H9 (cell line): ENCODE measurements at regions not wholly inside any gene's neighbourhood (a gene's known extent, or its start where the extent isn't known, plus 50 kb on each side); places are given as distances from the start of the nearest gene placed in this dataset.

ENCODE experiments used
- DNase-seq: peaks from one replicate; pipeline ENCODE4 v3.0.0-alpha.2; 2017
- H2AFZ ChIP-seq: one replicate; pipeline ENCODE4 v1.6.1; 2013; ENCODE audit warnings: mild to moderate bottlenecking, low read length, control low read depth, moderate library complexity
- H2AK5ac ChIP-seq: 2 replicates; pipeline ENCODE4 v1.6.1; 2013; ENCODE audit warnings: low read length, control low read depth, mixed read lengths; ENCODE audit not compliant: insufficient read length
- H2BK120ac ChIP-seq: one replicate; pipeline ENCODE4 v1.6.1; 2013; ENCODE audit warnings: low read depth, mild to moderate bottlenecking, low read length, control low read depth, inconsistent platforms; ENCODE audit not compliant: poor library complexity, severe bottlenecking
- H2BK12ac ChIP-seq: 2 replicates; pipeline ENCODE4 v1.6.1; 2013; ENCODE audit warnings: low read length, control low read depth, mixed read lengths, low read depth; ENCODE audit not compliant: insufficient read length
- H2BK15ac ChIP-seq: 2 replicates; pipeline ENCODE4 v1.6.1; 2013; ENCODE audit warnings: low read depth, low read length, control low read depth
- H2BK20ac ChIP-seq: one replicate; pipeline ENCODE4 v1.6.1; 2013; ENCODE audit warnings: low read depth, mild to moderate bottlenecking, low read length, control low read depth, inconsistent platforms; ENCODE audit not compliant: poor library complexity, severe bottlenecking
- H2BK5ac ChIP-seq: 2 replicates; pipeline ENCODE4 v1.6.1; 2013; ENCODE audit warnings: low read length, control low read depth, mixed read lengths; ENCODE audit not compliant: insufficient read length
- H3K14ac ChIP-seq: 2 replicates; pipeline ENCODE4 v1.6.1; 2013; ENCODE audit warnings: low read length, control low read depth; ENCODE audit not compliant: insufficient read depth
- H3K18ac ChIP-seq: 2 replicates; pipeline ENCODE4 v1.6.1; 2013; ENCODE audit warnings: low read depth, mild to moderate bottlenecking, mixed read lengths, low read length, control low read depth; ENCODE audit not compliant: insufficient read length
- H3K23ac ChIP-seq: 2 replicates; pipeline ENCODE4 v1.6.1; 2013; ENCODE audit warnings: low read length, control low read depth, mixed read lengths, low read depth; ENCODE audit not compliant: insufficient read length
- H3K23me2 ChIP-seq: 2 replicates; pipeline ENCODE4 v1.6.1; 2013; ENCODE audit warnings: low read depth, mild to moderate bottlenecking, mixed read lengths, low read length, control low read depth; ENCODE audit not compliant: insufficient read length, poor library complexity, severe bottlenecking
- H3K27ac ChIP-seq: 2 replicates; pipeline ENCODE4 v1.5.1; 2013; ENCODE audit warnings: low read length, control low read depth, mixed read lengths, low read depth; ENCODE audit not compliant: insufficient read length
- H3K27me3 ChIP-seq: 2 replicates; pipeline ENCODE4 v1.6.1; 2013; ENCODE audit warnings: low read length, control low read depth, inconsistent platforms; ENCODE audit not compliant: insufficient read depth
- H3K4ac ChIP-seq: 2 replicates; pipeline ENCODE4 v1.6.1; 2013; ENCODE audit warnings: low read depth, mild to moderate bottlenecking, control low read depth, inconsistent platforms, low read length, moderate library complexity
- H3K4me1 ChIP-seq: 2 replicates; pipeline ENCODE4 v1.6.1; 2013; ENCODE audit warnings: low read length, control low read depth, inconsistent platforms; ENCODE audit not compliant: insufficient read depth
- H3K4me2 ChIP-seq: 2 replicates; pipeline ENCODE4 v1.6.1; 2013; ENCODE audit warnings: low read length, control low read depth, mixed read lengths; ENCODE audit not compliant: insufficient read length, insufficient read depth
- H3K56ac ChIP-seq: 2 replicates; pipeline ENCODE4 v1.6.1; 2013; ENCODE audit warnings: low read depth, mild to moderate bottlenecking, mixed read lengths, low read length, control low read depth; ENCODE audit not compliant: insufficient read length
- H3K79me1 ChIP-seq: 2 replicates; pipeline ENCODE4 v1.6.1; 2013; ENCODE audit warnings: low read depth, mild to moderate bottlenecking, moderate library complexity, low read length, control low read depth, inconsistent platforms; ENCODE audit not compliant: insufficient read depth, poor library complexity, severe bottlenecking
- H3K79me2 ChIP-seq: 2 replicates; pipeline ENCODE4 v1.6.1; 2013; ENCODE audit warnings: low read length, control low read depth, inconsistent platforms; ENCODE audit not compliant: insufficient read depth
- H3K9ac ChIP-seq: 2 replicates; pipeline ENCODE4 v1.6.1; 2013; ENCODE audit warnings: low read length, control low read depth, mixed read lengths; ENCODE audit not compliant: insufficient read length; ENCODE audit errors: extremely low read depth
- H3K9me3 ChIP-seq: one replicate; pipeline ENCODE4 v1.6.1; 2013; ENCODE audit warnings: low read depth, low read length, inconsistent platforms; ENCODE audit not compliant: control insufficient read depth
- H3T11ph ChIP-seq: one replicate; pipeline ENCODE4 v1.6.1; 2013; ENCODE audit warnings: mild to moderate bottlenecking, low read length, control low read depth, inconsistent platforms
- H4K20me1 ChIP-seq: one replicate; pipeline ENCODE4 v1.6.1; 2013; ENCODE audit not compliant: control insufficient read depth, insufficient read length, insufficient read depth
- H4K5ac ChIP-seq: 2 replicates; pipeline ENCODE4 v1.6.1; 2013; ENCODE audit warnings: low read depth, mild to moderate bottlenecking, mixed read lengths, low read length, control low read depth; ENCODE audit not compliant: insufficient read length
- H4K8ac ChIP-seq: replicated peaks from 2 replicates; pipeline ENCODE4 v1.6.1; 2013; ENCODE audit warnings: low read length, control low read depth, mixed read lengths, low read depth; ENCODE audit not compliant: insufficient read length
- H4K91ac ChIP-seq: 2 replicates; pipeline ENCODE4 v1.6.1; 2013; ENCODE audit warnings: low read depth, mild to moderate bottlenecking, moderate library complexity, mixed read lengths, low read length, control low read depth; ENCODE audit not compliant: insufficient read length
- H3K27ac Mint-ChIP-seq, 3 experiments: 2 replicates in 2 of 3; 3 replicates in 1 of 3; pipeline ENCODE4 v1.8.0; 2020 to 2021; ENCODE audit warnings: mixed read lengths in 3 of 3, mild to moderate bottlenecking in 1 of 3, moderate library complexity in 1 of 3
- H3K27me3 Mint-ChIP-seq: 2 replicates; pipeline ENCODE4 v1.8.0; 2021; ENCODE audit warnings: low read depth, mild to moderate bottlenecking, moderate library complexity, mixed read lengths
- H3K36me3 Mint-ChIP-seq, 3 experiments: 2 replicates in 2 of 3; 3 replicates in 1 of 3; pipeline ENCODE4 v1.8.0; 2020 to 2021; ENCODE audit warnings: low read depth in 3 of 3, mixed read lengths in 3 of 3; ENCODE audit not compliant: insufficient read depth in 1 of 3
- H3K4me1 Mint-ChIP-seq, 2 experiments: 2 replicates each; pipeline ENCODE4 v1.8.0; 2020; ENCODE audit warnings: mixed read lengths in 2 of 2
- H3K4me3 Mint-ChIP-seq, 2 experiments: 2 replicates in 1 of 2; 3 replicates in 1 of 2; pipeline ENCODE4 v1.8.0; 2020 to 2021; ENCODE audit warnings: mild to moderate bottlenecking in 2 of 2, mixed read lengths in 2 of 2, moderate library complexity in 1 of 2
- H3K9me3 Mint-ChIP-seq, 2 experiments: 2 replicates in 1 of 2; 3 replicates in 1 of 2; pipeline ENCODE4 v1.8.0; 2020; ENCODE audit warnings: mild to moderate bottlenecking in 2 of 2, mixed read lengths in 2 of 2, moderate library complexity in 1 of 2
- CTCF ChIP-seq: fragments of 200-600 bp; sonication (generic); conservative IDR thresholded peaks from 3 replicates; pipeline ENCODE4 v1.8.0; 2021; ENCODE audit warnings: antibody characterized with exemption, mild to moderate bottlenecking
- WGBS: extraction: QIAGEN DNeasy Blood & Tissue Kit; methylation state at CpG from one replicate; pipeline ENCODE4 v1.1.7; 2013; ENCODE audit warnings: missing lambda C conversion rate, low lambda C conversion rate, mixed read lengths; ENCODE audit not compliant: insufficient read length; ENCODE audit errors: extremely low coverage; 5-methylcytosine and 5-hydroxymethylcytosine counted together

GRCh38 chr2:163198972-163199371 is 360.4 kb upstream of the KCNH7 start:
- H2BK5ac ChIP-seq = no peak overlapping the region
- H3K23ac ChIP-seq = no peak overlapping the region
- no peak overlapping the region for H2BK12ac ChIP-seq
- no peak overlapping the region for H2BK15ac ChIP-seq
- H3K79me1 ChIP-seq = no peaks in the 10 kb centered on the region
- Mint-ChIP-seq H3K4me1 (peaks cover 3 to 6% of the 10 kb centered on the region in 2 experiments; a peak in 3 of 4 replicates), H3K36me3 (no peaks in the 10 kb centered on the region), H3K27me3 (no peaks in the 10 kb centered on the region), H3K27ac (no peak overlapping the region; a peak in 1 of 7 replicates), H3K9me3 (peaks cover 0 to 2% of the 10 kb centered on the region in 2 experiments; a peak in 1 of 5 replicates), H3K4me3 (no peak overlapping the region)
- H3K18ac ChIP-seq = no peak overlapping the region
- no peak overlapping the region for H2BK20ac ChIP-seq
- no peaks in the 10 kb centered on the region for H3K27me3 ChIP-seq
- H4K20me1 ChIP-seq = no peaks in the 10 kb centered on the region
- no peak overlapping the region for H3T11ph ChIP-seq
- no peak for DNase-seq
- no peak overlapping the region for H4K5ac ChIP-seq
- H3K9me3 ChIP-seq = no peaks in the 10 kb centered on the region
- H2AK5ac ChIP-seq = no peak overlapping the region
- H4K8ac ChIP-seq = no peak overlapping the region
- no CpG with 5 or more reads among the region's 2 CpGs for WGBS
- no peak overlapping the region for H3K9ac ChIP-seq
- H3K56ac ChIP-seq = no peak overlapping the region
- H4K91ac ChIP-seq = no peak overlapping the region
- no peak overlapping the region for H2BK120ac ChIP-seq
- no peak overlapping the region for H3K14ac ChIP-seq
- no peaks in the 10 kb centered on the region for H3K23me2 ChIP-seq
- no peak overlapping the region for H2AFZ ChIP-seq
- no peak overlapping the region for H3K27ac ChIP-seq
- no peaks in the 10 kb centered on the region for H3K4me1 ChIP-seq
- H3K79me2 ChIP-seq = no peaks in the 10 kb centered on the region
- H3K4ac ChIP-seq = no peak overlapping the region
- H3K4me2 ChIP-seq = no peak overlapping the region
- no peak for TF ChIP-seq CTCF
